Fibroblast of pulmonary artery (primary cell): ENCODE measurements at regions not wholly inside any gene's neighbourhood (a gene's known extent, or its start where the extent isn't known, plus 50 kb on each side); places are given as distances from the start of the nearest gene placed in this dataset.
A peak's percentile ranks its signal among the peaks of the same experiment; 100 is the strongest.

Experiments used
- DNase-seq: peaks from one replicate; pipeline ENCODE4 v3.0.0-alpha.2; 2010; ENCODE audit warnings: low read depth
- H3K4me3 ChIP-seq: replicated peaks from 2 replicates; pipeline ENCODE4 v1.5.1; 2011; ENCODE audit warnings: low read depth, mild to moderate bottlenecking, control low read depth, low read length, moderate library complexity
- CTCF ChIP-seq: IDR thresholded peaks from 2 replicates; pipeline ENCODE4 v1.5.1; 2011; ENCODE audit warnings: mild to moderate bottlenecking, control low read depth, low read length, inconsistent platforms; ENCODE audit errors: missing control alignments

- peak; percentile 46 for DNase-seq
- peak; percentile 44 for TF ChIP-seq CTCF
- no peak overlapping the region for H3K4me3 ChIP-seq
Measured at GRCh38 chr1:82775406-82776000, 974.8 kb downstream of the ADGRL2 start.

GRCh38 chr1:82762829-82763532, 962.2 kb downstream of the ADGRL2 start:
- H3K4me3 ChIP-seq = no peak overlapping the region
- no peak for TF ChIP-seq CTCF
- DNase-seq = no peak

- no peak overlapping the region for H3K4me3 ChIP-seq
- no peak for TF ChIP-seq CTCF
- no peak for DNase-seq
Measured at GRCh38 chr1:82759035-82759434, 958.3 kb downstream of the ADGRL2 start.

- no peak for DNase-seq
- no peak overlapping the region for H3K4me3 ChIP-seq
- TF ChIP-seq CTCF = no peak
Measured at GRCh38 chr1:82755671-82756070, 954.9 kb downstream of the ADGRL2 start.

- DNase-seq = no peak
- no peak overlapping the region for H3K4me3 ChIP-seq
- TF ChIP-seq CTCF = no peak
Measured at GRCh38 chr1:82755191-82755590, 954.5 kb downstream of the ADGRL2 start.

- H3K4me3 ChIP-seq = no peak overlapping the region
- no peak for TF ChIP-seq CTCF
- no peak for DNase-seq
Measured at GRCh38 chr1:82752046-82752445, 951.3 kb downstream of the ADGRL2 start.

GRCh38 chr1:82733645-82734044, 932.9 kb downstream of the ADGRL2 start:
- no peak for TF ChIP-seq CTCF
- DNase-seq = no peak
- no peak overlapping the region for H3K4me3 ChIP-seq
